Loucy (cell line): ENCODE measurements at regions not wholly inside any gene's neighbourhood (a gene's known extent, or its start where the extent isn't known, plus 50 kb on each side); places are given as distances from the start of the nearest gene placed in this dataset.

Experiments
- CTCF ChIP-seq: fragments of 200-600 bp; sonication (generic); conservative IDR thresholded peaks from 2 replicates; pipeline ENCODE4 v1.5.1; 2014; ENCODE audit warnings: mild to moderate bottlenecking, antibody characterized with exemption, low read length
- EZH2phosphoT487 ChIP-seq: fragments of 200-600 bp; IDR thresholded peaks from 2 replicates; pipeline ENCODE4 v1.6.1; 2018; ENCODE audit warnings: antibody characterized with exemption, mild to moderate bottlenecking, moderate library complexity, borderline replicate concordance

- no peak for TF ChIP-seq CTCF
- TF ChIP-seq EZH2phosphoT487 = no peak
Observed at GRCh38 chr18:56475250-56475649, 163.1 kb downstream of the TXNL1 start.
